ENCODE measurements at regions not wholly inside any gene's neighbourhood (a gene's known extent, or its start where the extent isn't known, plus 50 kb on each side); places are given as distances from the start of the nearest gene placed in this dataset.

GRCh38 chr7:131934452-131934851, 378.0 kb upstream of the PODXL start:
- TF ChIP-seq CTCF (conservative IDR thresholded peaks at IDR 0.05; ENCODE audit: low read depth, low read length) (no peak), EZH2 (IDR thresholded peaks at IDR 0.05; ENCODE audit: borderline replicate concordance, low read depth, low read length, poor library complexity, severe bottlenecking) (no peak)

Measured in A673 (cell line).